ENCODE measurements at regions not wholly inside any gene's neighbourhood (a gene's known extent, or its start where the extent isn't known, plus 50 kb on each side); places are given as distances from the start of the nearest gene placed in this dataset.
"Not testable (repeated sequence)": the region's sequence is repeated elsewhere in the genome, so short reads cannot be mapped to it uniquely, and the experiment has no call there.

DNA sequence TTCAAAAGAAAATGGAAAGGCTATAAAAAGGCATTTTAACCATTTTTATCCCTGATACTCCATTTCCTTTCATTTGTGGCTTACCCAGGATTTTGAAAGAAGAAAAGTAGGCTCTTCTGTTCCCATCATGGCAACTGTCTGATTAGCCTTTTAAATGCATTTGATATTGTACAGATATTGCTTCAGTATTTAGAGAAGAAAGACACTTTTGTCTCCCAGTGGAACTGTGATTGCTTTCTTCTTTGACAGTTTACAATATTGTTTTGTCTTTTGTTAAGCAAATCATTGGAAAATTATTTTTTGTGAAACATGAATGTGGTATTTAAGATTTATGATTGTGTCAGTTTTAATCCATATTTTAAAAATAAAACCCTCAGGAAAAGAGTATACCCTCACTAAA, 297.4 kb upstream of the TACR3 start:
- POLR2A ChIA-PET, result no interaction called here
- intact Hi-C loops (cut with micrococcal nuclease; ENCODE audit: unreplicated experiment), result no loop called here
- Histone ChIP-seq H3K4me2 (ENCODE audit: low read length) (no peak overlapping the region), H3K4me1 (ENCODE audit: insufficient read depth, low read length, poor library complexity, severe bottlenecking) (no peaks in the 10 kb centered on the region), H3K4me3 (ENCODE audit: low read depth, low read length, poor library complexity, severe bottlenecking) (no peak overlapping the region), H3K27ac (ENCODE audit: low read depth, low read length, poor library complexity, severe bottlenecking) (no peak overlapping the region), H2AFZ (ENCODE audit: low read length) (no peak overlapping the region), H3K36me3 (ENCODE audit: insufficient read depth, low read length) (no peaks in the 10 kb centered on the region), H3K9me3 (ENCODE audit: low read length) (no peaks in the 10 kb centered on the region), H3K9me2 (ENCODE audit: insufficient read depth, low read length) (no peaks in the 10 kb centered on the region), H3K79me2 (ENCODE audit: insufficient read depth, low read depth, low read length) (no peaks in the 10 kb centered on the region), H4K20me1 (ENCODE audit: insufficient read depth, low read length) (no peaks in the 10 kb centered on the region)
- no peak for TF ChIP-seq EZH2phosphoT487 (IDR thresholded peaks at IDR 0.05; ENCODE audit: borderline replicate concordance, low read depth, low read length)
- TF ChIP-seq, protein P1, sequence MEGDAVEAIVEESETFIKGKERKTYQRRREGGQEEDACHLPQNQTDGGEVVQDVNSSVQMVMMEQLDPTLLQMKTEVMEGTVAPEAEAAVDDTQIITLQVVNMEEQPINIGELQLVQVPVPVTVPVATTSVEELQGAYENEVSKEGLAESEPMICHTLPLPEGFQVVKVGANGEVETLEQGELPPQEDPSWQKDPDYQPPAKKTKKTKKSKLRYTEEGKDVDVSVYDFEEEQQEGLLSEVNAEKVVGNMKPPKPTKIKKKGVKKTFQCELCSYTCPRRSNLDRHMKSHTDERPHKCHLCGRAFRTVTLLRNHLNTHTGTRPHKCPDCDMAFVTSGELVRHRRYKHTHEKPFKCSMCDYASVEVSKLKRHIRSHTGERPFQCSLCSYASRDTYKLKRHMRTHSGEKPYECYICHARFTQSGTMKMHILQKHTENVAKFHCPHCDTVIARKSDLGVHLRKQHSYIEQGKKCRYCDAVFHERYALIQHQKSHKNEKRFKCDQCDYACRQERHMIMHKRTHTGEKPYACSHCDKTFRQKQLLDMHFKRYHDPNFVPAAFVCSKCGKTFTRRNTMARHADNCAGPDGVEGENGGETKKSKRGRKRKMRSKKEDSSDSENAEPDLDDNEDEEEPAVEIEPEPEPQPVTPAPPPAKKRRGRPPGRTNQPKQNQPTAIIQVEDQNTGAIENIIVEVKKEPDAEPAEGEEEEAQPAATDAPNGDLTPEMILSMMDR (conservative IDR thresholded peaks at IDR 0.05; ENCODE audit: low read length), result no peak
- BruUV-seq (replicated peaks), result no TSS peak
- CTCF ChIA-PET (ENCODE audit: unreplicated experiment), result no interaction called here
- DNase-seq (ENCODE audit: low spot score), result no peak

DNA sequence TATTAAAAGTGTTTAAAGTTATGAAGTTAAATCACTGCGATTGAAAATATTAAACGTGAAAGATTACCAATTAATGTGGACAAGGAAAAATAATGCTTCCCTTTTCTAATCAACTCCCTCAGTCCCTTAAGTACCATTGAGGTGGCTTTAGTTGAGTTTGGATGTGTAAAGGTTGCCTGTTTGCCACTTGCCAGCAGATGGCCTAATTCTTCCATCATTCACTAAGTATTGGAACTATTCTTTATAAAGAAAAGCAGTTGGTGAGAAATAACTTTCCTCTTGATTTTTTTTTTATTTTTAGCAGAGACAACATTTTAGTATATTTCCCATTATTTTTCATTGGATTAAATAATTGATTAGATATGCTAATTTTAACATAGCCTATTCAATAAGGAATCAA, 295.9 kb upstream of the TACR3 start:
- peak; percentile 1 for DNase-seq (ENCODE audit: low spot score)
- Histone ChIP-seq H3K36me3 (ENCODE audit: insufficient read depth, low read length) (no peaks in the 10 kb centered on the region), H3K79me2 (ENCODE audit: insufficient read depth, low read depth, low read length) (no peaks in the 10 kb centered on the region), H3K4me3 (ENCODE audit: low read depth, low read length, poor library complexity, severe bottlenecking) (no peak overlapping the region), H3K9me2 (ENCODE audit: insufficient read depth, low read length) (no peaks in the 10 kb centered on the region), H3K4me2 (ENCODE audit: low read length) (no peak overlapping the region), H3K4me1 (ENCODE audit: insufficient read depth, low read length, poor library complexity, severe bottlenecking) (no peaks in the 10 kb centered on the region), H4K20me1 (ENCODE audit: insufficient read depth, low read length) (no peaks in the 10 kb centered on the region), H2AFZ (ENCODE audit: low read length) (no peak overlapping the region), H3K27ac (ENCODE audit: low read depth, low read length, poor library complexity, severe bottlenecking) (no peak overlapping the region), H3K9me3 (ENCODE audit: low read length) (no peaks in the 10 kb centered on the region)
- no TSS peak for BruUV-seq (replicated peaks)
- intact Hi-C loops (cut with micrococcal nuclease; ENCODE audit: unreplicated experiment), result no loop called here
- POLR2A ChIA-PET, result interaction anchor here (0.6 kb wide), 1 partner anchor 18 kb away, joined by 4 read pairs; no protein-coding TSS in a partner anchor
- TF ChIP-seq, protein P1 (conservative IDR thresholded peaks at IDR 0.05; ENCODE audit: low read length), result peak; percentile 48
- TF ChIP-seq EZH2phosphoT487 (IDR thresholded peaks at IDR 0.05; ENCODE audit: borderline replicate concordance, low read depth, low read length), result no peak
- CTCF ChIA-PET (ENCODE audit: unreplicated experiment), result no interaction called here

GRCh38 chr4:104010722-104011121, 290.9 kb upstream of the TACR3 start:
- BruUV-seq (replicated peaks), result no TSS peak
- CTCF ChIA-PET (ENCODE audit: unreplicated experiment), result no interaction called here
- H4K20me1 ChIP-seq (ENCODE audit: insufficient read depth, low read length), result no peaks in the 10 kb centered on the region

DNA sequence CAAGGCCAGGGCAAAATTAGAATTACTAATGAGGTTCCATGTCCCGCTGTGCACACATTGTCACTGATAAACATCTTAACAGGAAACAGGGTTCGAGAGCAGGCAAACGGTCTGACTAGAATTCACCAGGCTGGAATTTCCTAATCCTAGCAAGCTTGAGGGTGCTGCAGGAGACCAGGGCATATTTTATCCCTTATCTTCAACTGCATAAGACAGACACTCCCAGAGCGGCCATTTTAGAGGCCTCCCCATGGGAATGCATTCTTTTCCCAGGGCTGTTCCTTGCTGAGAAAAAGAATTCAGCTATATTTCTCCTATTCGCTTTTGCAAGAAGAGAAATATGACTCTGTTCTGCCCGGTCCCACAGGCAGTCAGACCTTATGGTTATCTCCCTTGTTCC, 282.5 kb upstream of the TACR3 start:
- H3K9me3 ChIP-seq (ENCODE audit: low read length); H3K36me3 ChIP-seq (ENCODE audit: insufficient read depth, low read length); CTCF ChIA-PET (ENCODE audit: unreplicated experiment); H3K27ac ChIP-seq (ENCODE audit: low read depth, low read length, poor library complexity, severe bottlenecking); H2AFZ ChIP-seq (ENCODE audit: low read length); H3K4me1 ChIP-seq (ENCODE audit: insufficient read depth, low read length, poor library complexity, severe bottlenecking); H3K4me2 ChIP-seq (ENCODE audit: low read length); H3K79me2 ChIP-seq (ENCODE audit: insufficient read depth, low read depth, low read length); POLR2A ChIA-PET; DNase-seq (ENCODE audit: low spot score); intact Hi-C loops (cut with micrococcal nuclease; ENCODE audit: unreplicated experiment); H3K4me3 ChIP-seq (ENCODE audit: low read depth, low read length, poor library complexity, severe bottlenecking); H4K20me1 ChIP-seq (ENCODE audit: insufficient read depth, low read length); BruUV-seq (replicated peaks); H3K9me2 ChIP-seq (ENCODE audit: insufficient read depth, low read length): not testable (repeated sequence)

More at GRCh38 chr4:104010722-104011121, 290.9 kb upstream of the TACR3 start:
- no peak overlapping the region for H3K4me2 ChIP-seq (ENCODE audit: low read length)
- no peaks in the 10 kb centered on the region for H3K4me1 ChIP-seq (ENCODE audit: insufficient read depth, low read length, poor library complexity, severe bottlenecking)
- H3K36me3 ChIP-seq (ENCODE audit: insufficient read depth, low read length), result no peaks in the 10 kb centered on the region
- no peaks in the 10 kb centered on the region for H3K79me2 ChIP-seq (ENCODE audit: insufficient read depth, low read depth, low read length)
- no peak for TF ChIP-seq EZH2phosphoT487 (IDR thresholded peaks at IDR 0.05; ENCODE audit: borderline replicate concordance, low read depth, low read length)
- TF ChIP-seq, protein P1 (conservative IDR thresholded peaks at IDR 0.05; ENCODE audit: low read length), result no peak
- no peak overlapping the region for H3K4me3 ChIP-seq (ENCODE audit: low read depth, low read length, poor library complexity, severe bottlenecking)
- no peaks in the 10 kb centered on the region for H3K9me2 ChIP-seq (ENCODE audit: insufficient read depth, low read length)
- no peak overlapping the region for H2AFZ ChIP-seq (ENCODE audit: low read length)
- intact Hi-C loops (cut with micrococcal nuclease; ENCODE audit: unreplicated experiment), result no loop called here
- POLR2A ChIA-PET, result no interaction called here
- H3K27ac ChIP-seq (ENCODE audit: low read depth, low read length, poor library complexity, severe bottlenecking), result no peak overlapping the region
- DNase-seq (ENCODE audit: low spot score), result no peak
- no peaks in the 10 kb centered on the region for H3K9me3 ChIP-seq (ENCODE audit: low read length)

Data from OCI-LY7 (cell line).